SK-N-SH treated with all-trans-retinoic acid at 6 μM for 48 hours (cell line): ENCODE measurements at regions not wholly inside any gene's neighbourhood (a gene's known extent, or its start where the extent isn't known, plus 50 kb on each side); places are given as distances from the start of the nearest gene placed in this dataset.
"Not testable (repeated sequence)": the region's sequence is repeated elsewhere in the genome, so short reads cannot be mapped to it uniquely, and the experiment has no call there.

Experiments
- ATAC-seq: fragments of 200-7000 bp; cut with Tn5 transposase; 3 replicates; pipeline ENCODE4 v1.9.1; 2020; ENCODE audit warnings: mild to moderate bottlenecking, moderate library complexity
- ARNTL ChIP-seq: fragments of 450-650 bp; formaldehyde crosslinking; IDR thresholded peaks from 2 replicates; pipeline ENCODE4 v1.5.0; 2020; ENCODE audit warnings: low read depth, mild to moderate bottlenecking, moderate library complexity, borderline replicate concordance
- CREB5 ChIP-seq: fragments of 250-450 bp; sonication (Bioruptor Pico); IDR thresholded peaks from 2 replicates; pipeline ENCODE4 v1.5.1; 2020; ENCODE audit warnings: low read depth, mild to moderate bottlenecking, moderate library complexity
- CSDC2 ChIP-seq: fragments of 250-450 bp; sonication (Bioruptor Pico); IDR thresholded peaks from 2 replicates; pipeline ENCODE4 v1.5.0; 2020; ENCODE audit warnings: mild to moderate bottlenecking, moderate library complexity
- CSRNP3 ChIP-seq: fragments of 250-450 bp; sonication (Bioruptor Pico); IDR thresholded peaks from 2 replicates; pipeline ENCODE4 v1.5.1; 2021; ENCODE audit warnings: mild to moderate bottlenecking, moderate library complexity
- ESRRG ChIP-seq: fragments of 250-450 bp; sonication (Bioruptor Pico); IDR thresholded peaks from 2 replicates; pipeline ENCODE4 v1.6.1; 2021; ENCODE audit warnings: mild to moderate bottlenecking
- GLIS3 ChIP-seq: fragments of 250-450 bp; sonication (Bioruptor Pico); IDR thresholded peaks from 2 replicates; pipeline ENCODE4 v1.5.0; 2020; ENCODE audit warnings: mild to moderate bottlenecking, moderate library complexity
- ISL1 ChIP-seq: fragments of 250-450 bp; sonication (Bioruptor Pico); IDR thresholded peaks from 2 replicates; pipeline ENCODE4 v2.1.2; 2022; ENCODE audit warnings: mild to moderate bottlenecking, moderate library complexity
- OSR1 ChIP-seq: fragments of 250-450 bp; sonication (Bioruptor Pico); IDR thresholded peaks from 2 replicates; pipeline ENCODE4 v1.8.0; 2022; ENCODE audit warnings: moderate library complexity, mild to moderate bottlenecking, inconsistent platforms
- POU6F1 ChIP-seq: fragments of 250-450 bp; sonication (Bioruptor Pico); IDR thresholded peaks from 2 replicates; pipeline ENCODE4 v1.8.0; 2021; ENCODE audit warnings: low read depth, mild to moderate bottlenecking, moderate library complexity, borderline replicate concordance
- PPARA ChIP-seq: fragments of 250-450 bp; sonication (Bioruptor Pico); IDR thresholded peaks from 2 replicates; pipeline ENCODE4 v1.5.0; 2020; ENCODE audit warnings: mild to moderate bottlenecking, borderline replicate concordance
- RARB ChIP-seq: fragments of 250-450 bp; sonication (Bioruptor Pico); IDR thresholded peaks from 2 replicates; pipeline ENCODE4 v1.8.0; 2021; ENCODE audit warnings: mild to moderate bottlenecking, moderate library complexity
- SNAI2 ChIP-seq: fragments of 250-450 bp; sonication (Bioruptor Pico); IDR thresholded peaks from 2 replicates; pipeline ENCODE4 v1.5.0; 2020; ENCODE audit warnings: mild to moderate bottlenecking, moderate library complexity
- TCF4 ChIP-seq: fragments of 250-450 bp; sonication (Bioruptor Pico); IDR thresholded peaks from 2 replicates; pipeline ENCODE4 v1.8.0; 2021; ENCODE audit warnings: mild to moderate bottlenecking, moderate library complexity, borderline replicate concordance
- TOX ChIP-seq: fragments of 250-450 bp; sonication (Bioruptor Pico); IDR thresholded peaks from 2 replicates; pipeline ENCODE4 v1.8.0; 2021; ENCODE audit warnings: mild to moderate bottlenecking, moderate library complexity, borderline replicate concordance
- TSHZ2 ChIP-seq: fragments of 250-450 bp; sonication (Bioruptor Pico); IDR thresholded peaks from 2 replicates; pipeline ENCODE4 v1.5.0; 2020; ENCODE audit warnings: mild to moderate bottlenecking, moderate library complexity
- ZC3H10 ChIP-seq: fragments of 250-450 bp; sonication (Bioruptor Pico); IDR thresholded peaks from 2 replicates; pipeline ENCODE4 v1.5.1; 2021; ENCODE audit warnings: mild to moderate bottlenecking, moderate library complexity
- ZFP3 ChIP-seq: fragments of 250-450 bp; sonication (Bioruptor Pico); IDR thresholded peaks from 2 replicates; pipeline ENCODE4 v1.5.0; 2020; ENCODE audit warnings: mild to moderate bottlenecking, moderate library complexity
- ZFP30 ChIP-seq: fragments of 450-650 bp; formaldehyde crosslinking; IDR thresholded peaks from 2 replicates; pipeline ENCODE4 v1.5.0; 2022; ENCODE audit warnings: mild to moderate bottlenecking, moderate library complexity
- ZNF565 ChIP-seq: fragments of 450-650 bp; formaldehyde crosslinking; conservative IDR thresholded peaks from 2 replicates; pipeline ENCODE4 v1.5.0; 2020; ENCODE audit warnings: low read depth, mild to moderate bottlenecking, moderate library complexity
- ZNF70 ChIP-seq: fragments of 450-650 bp; formaldehyde crosslinking; IDR thresholded peaks from 2 replicates; pipeline ENCODE4 v1.5.0; 2020; ENCODE audit warnings: mild to moderate bottlenecking, moderate library complexity
- ZNF8 ChIP-seq: fragments of 450-650 bp; formaldehyde crosslinking; IDR thresholded peaks from 2 replicates; pipeline ENCODE4 v1.5.0; 2020; ENCODE audit warnings: mild to moderate bottlenecking, moderate library complexity

- no peak for TF ChIP-seq POU6F1 (CRISPR knock-in tag)
- TF ChIP-seq GLIS3 (CRISPR knock-in tag) = no peak
These were observed 215.9 kb upstream of the RFX3 start for GRCh38 chr9:3741729-3742128.

GRCh38 chr9:3740690-3741419 lies 215.1 kb upstream of the RFX3 start:
- no peak for ATAC-seq
- TF ChIP-seq ARNTL (CRISPR knock-in tag) = no peak
- no peak for TF ChIP-seq CSDC2 (CRISPR knock-in tag)
- no peak for TF ChIP-seq ZFP30
- no peak for TF ChIP-seq RARB (CRISPR knock-in tag)
- no peak for TF ChIP-seq ZNF8 (CRISPR knock-in tag)
- TF ChIP-seq ZFP3 (CRISPR knock-in tag) = no peak
- TF ChIP-seq OSR1 (CRISPR knock-in tag) = no peak
- TF ChIP-seq POU6F1 (CRISPR knock-in tag) = no peak
- no peak for TF ChIP-seq ZNF70 (CRISPR knock-in tag)
- TF ChIP-seq ESRRG (CRISPR knock-in tag) = no peak
- no peak for TF ChIP-seq GLIS3 (CRISPR knock-in tag)
- TF ChIP-seq PPARA (CRISPR knock-in tag) = no peak
- no peak for TF ChIP-seq TSHZ2 (CRISPR knock-in tag)

More at GRCh38 chr9:3741729-3742128, 215.9 kb upstream of the RFX3 start:
- ATAC-seq = no peak

GRCh38 chr9:3736161-3736560 lies 210.4 kb upstream of the RFX3 start:
- ATAC-seq = no peak
- TF ChIP-seq ARNTL (CRISPR knock-in tag) (no peak), GLIS3 (CRISPR knock-in tag) (no peak), ZC3H10 (CRISPR knock-in tag) (no peak), ISL1 (CRISPR knock-in tag) (no peak), ZNF565 (no peak)

GRCh38 chr9:3735251-3735650 lies 209.4 kb upstream of the RFX3 start:
- no peak for ATAC-seq
- TF ChIP-seq ZFP30 (no peak), TCF4 (CRISPR knock-in tag) (no peak), CREB5 (no peak), GLIS3 (CRISPR knock-in tag) (no peak), TOX (CRISPR knock-in tag) (no peak), SNAI2 (CRISPR knock-in tag) (no peak), CSRNP3 (CRISPR knock-in tag) (no peak)
- TF ChIP-seq, all 23 proteins: peak for 0

GRCh38 chr9:3733527-3734262 lies 207.9 kb upstream of the RFX3 start:
- ATAC-seq = not testable (repeated sequence)
